ENCODE measurements at regions not wholly inside any gene's neighbourhood (a gene's known extent, or its start where the extent isn't known, plus 50 kb on each side); places are given as distances from the start of the nearest gene placed in this dataset.

GRCh38 chr17:63345611-63346010 is 100.5 kb downstream of the CYB561 start:
- DNase-seq: no peak
- no peaks in the 10 kb centered on the region for H3K27me3 ChIP-seq
- no peaks in the 10 kb centered on the region for H3K9me3 ChIP-seq
- H3K36me3 ChIP-seq: peaks cover 23% of the 10 kb centered on the region
- intact Hi-C loops (cut with DNase I): no loop called here
- no peak overlapping the region for H3K27ac ChIP-seq
- no peaks in the 10 kb centered on the region for H3K4me1 ChIP-seq
- no peak for ATAC-seq
- H3K4me3 ChIP-seq: no peak overlapping the region
- TF ChIP-seq CTCF (IDR thresholded peaks at IDR 0.05): no peak

DNA sequence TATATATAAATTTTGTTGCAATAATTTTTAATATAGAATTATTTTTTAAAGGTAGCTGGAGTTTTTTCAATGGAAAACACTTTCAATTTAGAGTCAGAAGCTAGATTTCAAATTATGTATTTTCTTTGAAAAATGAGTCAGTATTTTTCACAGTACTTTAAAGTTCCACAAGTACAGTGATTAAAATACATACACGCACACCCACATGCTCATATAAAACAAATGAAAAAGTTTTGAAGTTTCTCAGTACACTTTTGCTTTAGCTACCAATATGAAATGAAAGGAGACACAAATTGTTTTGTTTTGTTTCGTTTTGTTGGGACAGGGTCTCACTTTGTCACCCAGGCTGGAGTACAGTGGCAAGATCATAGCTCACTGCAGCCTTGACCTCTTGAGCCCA is 98.6 kb downstream of the CYB561 start:
- ATAC-seq (no peak), DNase-seq (no peak)
- TF ChIP-seq CTCF (IDR thresholded peaks at IDR 0.05): no peak
- Histone ChIP-seq H3K27me3 (no peaks in the 10 kb centered on the region), H3K4me1 (no peaks in the 10 kb centered on the region), H3K36me3 (peaks cover 16% of the 10 kb centered on the region), H3K4me3 (no peak overlapping the region), H3K9me3 (no peaks in the 10 kb centered on the region), H3K27ac (no peak overlapping the region)
- intact Hi-C loops (cut with DNase I): no loop called here

DNA sequence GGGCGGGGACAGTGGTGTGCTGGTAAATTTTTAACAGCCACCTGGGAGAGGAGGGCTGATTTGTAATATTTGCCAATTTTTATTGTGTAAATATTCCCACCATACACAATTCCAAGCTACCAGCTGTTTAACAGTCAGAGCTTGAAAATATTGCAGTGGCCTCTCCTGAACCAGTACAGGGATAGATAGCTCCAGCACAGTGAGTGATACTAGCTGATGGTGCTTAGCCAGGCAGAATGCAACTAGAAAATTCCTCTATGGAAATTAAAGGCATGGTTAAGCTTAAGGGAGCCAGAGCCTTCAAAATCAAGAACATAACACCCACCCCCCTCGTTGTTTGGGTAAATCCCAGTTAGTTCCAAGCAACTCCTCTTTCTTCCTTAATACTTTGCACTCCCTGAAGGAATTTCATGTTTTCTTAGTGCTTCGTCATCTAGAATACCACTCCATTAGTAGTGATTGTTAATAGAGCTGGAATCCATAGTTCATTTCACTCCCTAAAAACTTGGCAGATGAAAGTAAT is 96.6 kb downstream of the CYB561 start:
- no peak for DNase-seq
- no peak overlapping the region for H3K4me3 ChIP-seq
- intact Hi-C loops (cut with DNase I): no loop called here
- ATAC-seq: no peak
- no peak for TF ChIP-seq CTCF (IDR thresholded peaks at IDR 0.05)
- peaks cover 6% of the 10 kb centered on the region for H3K36me3 ChIP-seq
- no peak overlapping the region for H3K27ac ChIP-seq
- no peaks in the 10 kb centered on the region for H3K27me3 ChIP-seq
- H3K4me1 ChIP-seq: peaks cover 3% of the 10 kb centered on the region
- H3K9me3 ChIP-seq: no peaks in the 10 kb centered on the region

DNA sequence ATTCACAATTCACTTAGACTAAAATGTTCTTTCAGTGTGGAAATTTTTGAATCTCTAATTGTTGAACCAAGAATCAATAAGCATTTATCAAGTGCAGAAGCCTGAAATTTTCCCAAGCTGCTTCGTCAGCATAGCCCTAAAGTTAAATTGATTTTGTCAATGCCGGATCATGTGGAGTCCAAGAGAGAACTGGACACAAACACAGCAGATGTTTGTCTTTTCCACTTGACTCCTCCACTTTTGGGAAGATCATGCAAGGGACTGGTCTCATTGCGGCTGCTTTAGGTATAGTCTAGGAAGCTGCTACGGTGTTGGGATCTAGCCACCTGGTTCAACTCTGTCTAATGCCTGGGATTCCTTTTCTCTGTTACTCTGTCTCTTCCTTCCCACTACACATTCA is 95.7 kb downstream of the CYB561 start:
- DNase-seq (no peak), ATAC-seq (no peak)
- H3K36me3 ChIP-seq: peaks cover 14% of the 10 kb centered on the region
- no peak for TF ChIP-seq CTCF (IDR thresholded peaks at IDR 0.05)
- peaks cover 3% of the 10 kb centered on the region for H3K4me1 ChIP-seq
- intact Hi-C loops (cut with DNase I): no loop called here
- no peak overlapping the region for H3K4me3 ChIP-seq
- H3K27me3 ChIP-seq: no peaks in the 10 kb centered on the region
- no peak overlapping the region for H3K27ac ChIP-seq
- H3K9me3 ChIP-seq: no peaks in the 10 kb centered on the region

GRCh38 chr17:63354256-63354655 is 91.8 kb downstream of the CYB561 start:
- ATAC-seq (no peak), DNase-seq (no peak)
- H3K4me3 ChIP-seq: no peak overlapping the region
- H3K9me3 ChIP-seq: no peaks in the 10 kb centered on the region
- no peaks in the 10 kb centered on the region for H3K27me3 ChIP-seq
- H3K36me3 ChIP-seq: peaks cover 20% of the 10 kb centered on the region
- TF ChIP-seq CTCF (IDR thresholded peaks at IDR 0.05): no peak
- intact Hi-C loops (cut with DNase I): no loop called here
- peaks cover 3% of the 10 kb centered on the region for H3K4me1 ChIP-seq
- H3K27ac ChIP-seq: no peak overlapping the region

- no peak overlapping the region for H3K27ac ChIP-seq
Measured at GRCh38 chr17:63356337-63356757, 89.8 kb downstream of the CYB561 start.

More at GRCh38 chr17:63356337-63356757, 89.8 kb downstream of the CYB561 start:
- ATAC-seq (no peak), DNase-seq (no peak)
- intact Hi-C loops (cut with DNase I): no loop called here
- H3K27me3 ChIP-seq: no peaks in the 10 kb centered on the region
- H3K36me3 ChIP-seq: peaks cover 18% of the 10 kb centered on the region
- TF ChIP-seq CTCF (IDR thresholded peaks at IDR 0.05): no peak
- no peak overlapping the region for H3K4me3 ChIP-seq
- H3K4me1 ChIP-seq: peaks cover 3% of the 10 kb centered on the region
- no peaks in the 10 kb centered on the region for H3K9me3 ChIP-seq

Data from upper lobe of right lung (tissue), 1 donor.